GM12891 (cell line): ENCODE measurements at regions not wholly inside any gene's neighbourhood (a gene's known extent, or its start where the extent isn't known, plus 50 kb on each side); places are given as distances from the start of the nearest gene placed in this dataset.

Experiments
- POLR2A ChIP-seq: IDR thresholded peaks from 2 replicates; pipeline ENCODE4 v1.6.1; 2011; ENCODE audit warnings: low read depth, low read length, control low read depth
- TAF1 ChIP-seq: IDR thresholded peaks from 2 replicates; pipeline ENCODE4 v1.6.1; 2011; ENCODE audit warnings: low read depth, low read length, control low read depth

- TF ChIP-seq TAF1: no peak
- TF ChIP-seq POLR2A: no peak
These were observed 209.5 kb upstream of the MVB12B start for GRCh38 chr9:126117158-126117425.
